Mesendoderm (in vitro differentiated cells): ENCODE measurements at regions not wholly inside any gene's neighbourhood (a gene's known extent, or its start where the extent isn't known, plus 50 kb on each side); places are given as distances from the start of the nearest gene placed in this dataset. TPM values are rescaled to one million over a fixed set of nuclear protein-coding genes. Genes with fewer than 3 reads are reported as not detected.

Experiments
- DNase-seq: peaks from one replicate; pipeline ENCODE4 v3.0.0; 2013
- H2AK5ac ChIP-seq: 2 replicates; pipeline ENCODE4 v1.6.1; 2013; ENCODE audit warnings: low read length, inconsistent platforms
- H2BK120ac ChIP-seq: 2 replicates; pipeline ENCODE4 v1.6.1; 2013; ENCODE audit warnings: low read depth, mild to moderate bottlenecking, low read length, moderate library complexity, mixed read lengths
- H2BK15ac ChIP-seq: replicated peaks from 2 replicates; pipeline ENCODE4 v1.6.1; 2013; ENCODE audit warnings: low read depth, mild to moderate bottlenecking, moderate library complexity
- H2BK5ac ChIP-seq: 2 replicates; pipeline ENCODE4 v1.6.1; 2013; ENCODE audit warnings: low read length, inconsistent platforms
- H3K18ac ChIP-seq: 2 replicates; pipeline ENCODE4 v1.6.1; 2013; ENCODE audit warnings: mild to moderate bottlenecking, low read length, mixed read lengths
- H3K23ac ChIP-seq: one replicate; pipeline ENCODE4 v1.6.1; 2013; ENCODE audit warnings: low read length
- H3K27ac ChIP-seq: 2 replicates; pipeline ENCODE4 v1.5.1; 2013; ENCODE audit warnings: low read depth, mild to moderate bottlenecking, inconsistent platforms, low read length, moderate library complexity
- H3K27me3 ChIP-seq: 2 replicates; pipeline ENCODE4 v1.6.1; 2013; ENCODE audit warnings: low read length, control low read depth, mild to moderate bottlenecking, inconsistent platforms; ENCODE audit not compliant: insufficient read depth, poor library complexity
- H3K36me3 ChIP-seq: 2 replicates; pipeline ENCODE4 v1.6.1; 2013; ENCODE audit warnings: low read length, inconsistent platforms; ENCODE audit not compliant: control insufficient read depth, insufficient read depth
- H3K4ac ChIP-seq: one replicate; pipeline ENCODE4 v1.6.1; 2013; ENCODE audit warnings: low read depth, mild to moderate bottlenecking, low read length, moderate library complexity
- H3K4me1 ChIP-seq: 2 replicates; pipeline ENCODE4 v1.6.1; 2013; ENCODE audit warnings: low read depth, low read length, inconsistent platforms; ENCODE audit not compliant: control insufficient read depth
- H3K4me2 ChIP-seq: 2 replicates; pipeline ENCODE4 v1.6.1; 2013; ENCODE audit warnings: low read length
- H3K4me3 ChIP-seq: 2 replicates; pipeline ENCODE4 v1.5.1; 2013; ENCODE audit warnings: mild to moderate bottlenecking, low read length
- H3K56ac ChIP-seq: one replicate; pipeline ENCODE4 v1.6.1; 2013; ENCODE audit warnings: low read length
- H3K79me1 ChIP-seq: 2 replicates; pipeline ENCODE4 v1.6.1; 2013; ENCODE audit warnings: low read length, inconsistent platforms
- H3K79me2 ChIP-seq: 2 replicates; pipeline ENCODE4 v1.6.1; 2013; ENCODE audit warnings: mild to moderate bottlenecking, low read length; ENCODE audit not compliant: control insufficient read depth, insufficient read depth
- H3K9ac ChIP-seq: 2 replicates; pipeline ENCODE4 v1.6.1; 2013; ENCODE audit warnings: low read length, inconsistent platforms
- H4K5ac ChIP-seq: one replicate; pipeline ENCODE4 v1.6.1; 2013; ENCODE audit warnings: low read length
- H4K8ac ChIP-seq: one replicate; pipeline ENCODE4 v1.6.1; 2013; ENCODE audit warnings: low read depth, mild to moderate bottlenecking, control low read depth, low read length, moderate library complexity
- WGBS: extraction: QIAGEN DNeasy Blood & Tissue Kit; methylation state at CpG from one replicate; pipeline ENCODE4 v1.1.7; 2013; ENCODE audit warnings: low lambda C conversion rate, missing lambda C conversion rate; ENCODE audit not compliant: insufficient coverage; ENCODE audit errors: extremely low coverage; 5-methylcytosine and 5-hydroxymethylcytosine counted together
- small RNA-seq: library from polyadenylated mRNA; stranded (forward); fragments of <200 nt; extraction: miRNeasy Mini kit (QIAGEN cat#:217004); gene quantifications from one replicate; pipeline ENCODE3, GENCODE V24; 2013; ENCODE audit not compliant: insufficient read depth

DNA sequence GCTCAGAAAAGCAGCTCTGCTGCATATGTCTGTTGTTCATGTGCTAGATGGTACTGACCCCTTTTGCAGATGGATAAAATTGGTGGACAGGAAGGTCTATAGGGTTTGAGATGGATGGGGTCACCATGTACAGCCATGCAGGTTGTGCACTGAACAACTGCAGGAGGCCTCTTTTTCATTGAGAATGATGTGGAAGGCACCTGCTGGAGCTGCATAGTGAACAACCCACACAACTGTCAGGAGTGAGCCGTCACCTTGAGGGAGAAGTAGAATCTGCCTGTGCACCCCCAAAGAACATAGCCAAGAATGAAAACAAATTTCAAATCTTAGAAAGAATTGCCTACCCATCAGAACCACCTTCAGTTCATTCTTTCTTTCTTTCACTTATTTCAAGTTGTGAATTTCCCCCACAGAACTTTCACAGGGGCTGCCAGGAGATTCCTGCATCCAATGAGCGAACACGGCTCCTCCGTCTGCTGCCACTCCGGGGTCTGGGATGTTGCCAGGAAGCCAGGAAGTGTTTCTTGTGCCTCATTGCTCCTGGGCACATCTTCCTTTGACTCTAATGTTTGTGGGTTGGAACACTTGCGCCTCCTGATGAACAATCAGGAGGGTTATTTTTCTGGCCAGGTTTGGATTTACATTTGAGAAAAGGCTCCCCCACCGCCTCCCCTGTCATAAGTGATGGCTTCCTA, 53.7 kb upstream of the DOCK1 start:
- Histone ChIP-seq H3K4me2 (no peak overlapping the region), H3K27me3 (no peaks in the 10 kb centered on the region), H2AK5ac (no peak overlapping the region), H3K4me3 (no peak overlapping the region), H3K79me1 (no peaks in the 10 kb centered on the region), H3K18ac (no peak overlapping the region), H2BK120ac (no peak overlapping the region), H3K79me2 (no peaks in the 10 kb centered on the region), H3K4me1 (no peaks in the 10 kb centered on the region), H3K23ac (no peak overlapping the region), H3K4ac (no peak overlapping the region), H3K9ac (no peak overlapping the region), H2BK15ac (no peak overlapping the region), H4K8ac (no peak overlapping the region), H2BK5ac (no peak overlapping the region), H3K56ac (no peak overlapping the region), H3K36me3 (no peaks in the 10 kb centered on the region), H4K5ac (no peak overlapping the region), H3K27ac (no peak overlapping the region)
- WGBS = no CpG with 5 or more reads among the region's 7 CpGs
- no peak for DNase-seq

DNA sequence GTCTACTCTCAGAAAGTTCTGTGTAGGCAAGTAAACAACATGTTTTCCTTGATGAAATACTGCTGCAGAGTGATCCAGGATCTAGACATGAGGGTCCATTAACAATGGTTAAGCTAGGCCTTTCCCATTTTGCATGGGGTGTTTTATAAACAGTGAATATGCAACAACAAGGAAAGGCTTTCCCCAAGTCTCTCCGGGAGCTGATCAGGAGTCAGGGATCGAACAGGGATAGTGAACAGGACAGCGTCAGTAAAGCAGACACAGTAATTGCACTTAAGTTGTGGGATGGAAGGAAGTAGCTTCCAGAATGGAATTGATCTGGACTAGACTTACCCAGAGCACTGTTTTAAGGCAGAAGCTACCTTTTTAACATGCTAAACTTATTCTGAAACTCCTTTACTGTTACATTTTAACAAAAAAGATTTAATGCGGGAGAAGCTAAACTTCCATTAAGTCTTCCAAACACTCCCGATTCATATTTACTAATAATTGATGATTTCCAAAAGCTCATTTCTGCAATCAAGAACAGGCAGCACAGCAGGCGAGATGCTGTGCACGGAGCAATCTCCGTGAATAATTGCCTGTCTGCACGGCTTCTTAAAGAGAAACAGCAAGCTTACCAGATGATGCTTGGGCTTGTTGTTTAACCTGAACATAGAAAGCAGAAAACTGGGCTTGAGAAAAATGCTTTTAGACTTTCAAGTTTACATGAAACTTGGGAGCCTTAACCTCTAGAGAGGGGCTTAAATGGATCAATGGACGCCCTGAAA, 50.3 kb upstream of the DOCK1 start:
- H3K36me3 ChIP-seq = no peaks in the 10 kb centered on the region
- no peaks in the 10 kb centered on the region for H3K79me1 ChIP-seq
- H2BK120ac ChIP-seq = no peak overlapping the region
- H3K56ac ChIP-seq = no peak overlapping the region
- H2AK5ac ChIP-seq = no peak overlapping the region
- no peak overlapping the region for H3K4me2 ChIP-seq
- no peak overlapping the region for H3K4me3 ChIP-seq
- no peaks in the 10 kb centered on the region for H3K27me3 ChIP-seq
- no peak overlapping the region for H2BK5ac ChIP-seq
- no peak overlapping the region for H3K18ac ChIP-seq
- H4K8ac ChIP-seq = no peak overlapping the region
- DNase-seq = no peak
- H3K79me2 ChIP-seq = no peaks in the 10 kb centered on the region
- WGBS = no CpG with 5 or more reads among the region's 10 CpGs
- no peak overlapping the region for H3K23ac ChIP-seq
- no peaks in the 10 kb centered on the region for H3K4me1 ChIP-seq
- no peak overlapping the region for H2BK15ac ChIP-seq
- H3K9ac ChIP-seq = no peak overlapping the region
- no peak overlapping the region for H3K27ac ChIP-seq
- H4K5ac ChIP-seq = no peak overlapping the region
- H3K4ac ChIP-seq = no peak overlapping the region

Small RNAs in the stretch of these regions (small RNA-seq; reads per million reads assigned to genes)
- gene RF00271 = not detected
